ENCODE measurements at regions not wholly inside any gene's neighbourhood (a gene's known extent, or its start where the extent isn't known, plus 50 kb on each side); places are given as distances from the start of the nearest gene placed in this dataset.
A peak's percentile ranks its signal among the peaks of the same experiment; 100 is the strongest.

GRCh38 chr7:131139462-131139861 is 188.2 kb upstream of the MKLN1 start:
- no peaks in the 10 kb centered on the region for H3K36me3 ChIP-seq
- TF ChIP-seq, protein P1, sequence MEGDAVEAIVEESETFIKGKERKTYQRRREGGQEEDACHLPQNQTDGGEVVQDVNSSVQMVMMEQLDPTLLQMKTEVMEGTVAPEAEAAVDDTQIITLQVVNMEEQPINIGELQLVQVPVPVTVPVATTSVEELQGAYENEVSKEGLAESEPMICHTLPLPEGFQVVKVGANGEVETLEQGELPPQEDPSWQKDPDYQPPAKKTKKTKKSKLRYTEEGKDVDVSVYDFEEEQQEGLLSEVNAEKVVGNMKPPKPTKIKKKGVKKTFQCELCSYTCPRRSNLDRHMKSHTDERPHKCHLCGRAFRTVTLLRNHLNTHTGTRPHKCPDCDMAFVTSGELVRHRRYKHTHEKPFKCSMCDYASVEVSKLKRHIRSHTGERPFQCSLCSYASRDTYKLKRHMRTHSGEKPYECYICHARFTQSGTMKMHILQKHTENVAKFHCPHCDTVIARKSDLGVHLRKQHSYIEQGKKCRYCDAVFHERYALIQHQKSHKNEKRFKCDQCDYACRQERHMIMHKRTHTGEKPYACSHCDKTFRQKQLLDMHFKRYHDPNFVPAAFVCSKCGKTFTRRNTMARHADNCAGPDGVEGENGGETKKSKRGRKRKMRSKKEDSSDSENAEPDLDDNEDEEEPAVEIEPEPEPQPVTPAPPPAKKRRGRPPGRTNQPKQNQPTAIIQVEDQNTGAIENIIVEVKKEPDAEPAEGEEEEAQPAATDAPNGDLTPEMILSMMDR (IDR thresholded peaks at IDR 0.05): no peak
- intact Hi-C loops (cut with DNase I; ENCODE audit: low total_unique reads): no loop called here
- H3K4me1 ChIP-seq: no peaks in the 10 kb centered on the region
- H3K9me3 ChIP-seq: no peaks in the 10 kb centered on the region
- H3K27ac ChIP-seq: no peak overlapping the region
- DNase-seq: no peak
- H3K27me3 ChIP-seq: no peaks in the 10 kb centered on the region
- H3K4me3 ChIP-seq: no peak overlapping the region

- Histone ChIP-seq H3K36me3 (no peaks in the 10 kb centered on the region), H3K9me3 (no peaks in the 10 kb centered on the region), H3K4me1 (no peaks in the 10 kb centered on the region), H3K4me3 (no peak overlapping the region), H3K27me3 (no peaks in the 10 kb centered on the region), H3K27ac (no peak overlapping the region)
- TF ChIP-seq, protein P1 (IDR thresholded peaks at IDR 0.05): no peak
- intact Hi-C loops (cut with DNase I; ENCODE audit: low total_unique reads): no loop called here
- DNase-seq: no peak
These were observed 186.2 kb upstream of the MKLN1 start for GRCh38 chr7:131141443-131141967.

GRCh38 chr7:131143869-131144268 is 183.8 kb upstream of the MKLN1 start:
- intact Hi-C loops (cut with DNase I; ENCODE audit: low total_unique reads): no loop called here
- H3K27me3 ChIP-seq: no peaks in the 10 kb centered on the region
- TF ChIP-seq, protein P1 (IDR thresholded peaks at IDR 0.05): no peak
- no peaks in the 10 kb centered on the region for H3K36me3 ChIP-seq
- H3K27ac ChIP-seq: no peak overlapping the region
- no peak for DNase-seq
- no peaks in the 10 kb centered on the region for H3K9me3 ChIP-seq
- H3K4me3 ChIP-seq: no peak overlapping the region
- H3K4me1 ChIP-seq: no peaks in the 10 kb centered on the region

GRCh38 chr7:131145026-131145425 is 182.7 kb upstream of the MKLN1 start:
- TF ChIP-seq, protein P1 (IDR thresholded peaks at IDR 0.05): no peak
- no peaks in the 10 kb centered on the region for H3K9me3 ChIP-seq
- H3K36me3 ChIP-seq: no peaks in the 10 kb centered on the region
- no peak overlapping the region for H3K4me3 ChIP-seq
- H3K27me3 ChIP-seq: no peaks in the 10 kb centered on the region
- no peaks in the 10 kb centered on the region for H3K4me1 ChIP-seq
- intact Hi-C loops (cut with DNase I; ENCODE audit: low total_unique reads): no loop called here
- H3K27ac ChIP-seq: no peak overlapping the region
- DNase-seq: no peak

DNA sequence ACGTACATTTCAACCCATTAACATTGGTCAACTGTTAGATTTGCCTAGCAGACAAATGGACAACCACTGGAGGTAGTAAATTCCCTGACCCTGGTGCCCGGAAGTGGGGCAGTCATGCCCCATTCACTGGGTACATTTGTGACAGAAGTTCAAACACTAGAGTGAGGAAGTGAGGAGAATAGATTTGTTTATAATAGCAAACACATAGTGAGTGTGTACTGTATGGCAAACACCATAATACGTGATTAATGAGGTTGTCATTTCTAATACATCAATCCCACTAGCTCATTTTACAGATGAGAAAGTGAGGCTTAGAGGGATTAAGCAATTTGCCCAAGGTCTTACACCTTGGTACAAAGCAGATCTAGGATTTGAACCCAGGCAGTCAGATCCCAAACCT is 181.9 kb upstream of the MKLN1 start:
- H3K36me3 ChIP-seq: no peaks in the 10 kb centered on the region
- H3K4me3 ChIP-seq: no peak overlapping the region
- TF ChIP-seq, protein P1 (IDR thresholded peaks at IDR 0.05): no peak
- H3K9me3 ChIP-seq: no peaks in the 10 kb centered on the region
- no peaks in the 10 kb centered on the region for H3K4me1 ChIP-seq
- no peak for DNase-seq
- H3K27me3 ChIP-seq: no peaks in the 10 kb centered on the region
- intact Hi-C loops (cut with DNase I; ENCODE audit: low total_unique reads): no loop called here
- H3K27ac ChIP-seq: no peak overlapping the region

GRCh38 chr7:131147604-131148003 is 180.1 kb upstream of the MKLN1 start:
- Histone ChIP-seq H3K36me3 (no peaks in the 10 kb centered on the region), H3K4me1 (no peaks in the 10 kb centered on the region), H3K9me3 (no peaks in the 10 kb centered on the region), H3K27ac (peak overlapping the region in 1 of 2 donors; percentile 6), H3K4me3 (no peak overlapping the region), H3K27me3 (no peaks in the 10 kb centered on the region)
- TF ChIP-seq, protein P1 (IDR thresholded peaks at IDR 0.05): no peak
- intact Hi-C loops (cut with DNase I; ENCODE audit: low total_unique reads): no loop called here
- no peak for DNase-seq
